HG03469 (cell line): ENCODE measurements at regions not wholly inside any gene's neighbourhood (a gene's known extent, or its start where the extent isn't known, plus 50 kb on each side); places are given as distances from the start of the nearest gene placed in this dataset.
"Not testable (repeated sequence)": the region's sequence is repeated elsewhere in the genome, so short reads cannot be mapped to it uniquely, and the experiment has no call there.

Experiments
- ATAC-seq: cut with Tn5 transposase; IDR thresholded peaks from one replicate; pipeline ENCODE4 v1.9.1; 2021; ENCODE audit warnings: mild to moderate bottlenecking, moderate library complexity, moderate number of reproducible peaks; ENCODE audit not compliant: unreplicated experiment

DNA sequence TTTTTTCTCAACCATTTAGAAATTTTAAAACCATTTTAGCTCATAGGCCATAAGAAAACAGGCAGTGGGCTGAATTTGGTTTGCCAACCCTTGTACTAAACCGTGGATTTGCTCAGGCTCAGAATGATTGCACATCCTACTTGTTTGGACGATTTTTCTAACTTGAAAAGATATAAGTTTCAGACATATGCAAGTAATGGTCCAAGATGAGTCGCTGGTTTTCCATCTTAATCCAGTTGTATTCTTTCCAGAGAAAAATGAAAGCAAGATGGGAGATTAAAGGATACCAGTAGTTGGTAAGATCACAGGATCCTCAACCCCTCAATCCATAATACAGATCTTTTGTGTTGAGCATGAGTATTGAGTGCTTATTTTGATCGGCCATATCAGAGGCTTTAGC lies 250.9 kb downstream of the TINAG start:
- ATAC-seq: no peak

DNA sequence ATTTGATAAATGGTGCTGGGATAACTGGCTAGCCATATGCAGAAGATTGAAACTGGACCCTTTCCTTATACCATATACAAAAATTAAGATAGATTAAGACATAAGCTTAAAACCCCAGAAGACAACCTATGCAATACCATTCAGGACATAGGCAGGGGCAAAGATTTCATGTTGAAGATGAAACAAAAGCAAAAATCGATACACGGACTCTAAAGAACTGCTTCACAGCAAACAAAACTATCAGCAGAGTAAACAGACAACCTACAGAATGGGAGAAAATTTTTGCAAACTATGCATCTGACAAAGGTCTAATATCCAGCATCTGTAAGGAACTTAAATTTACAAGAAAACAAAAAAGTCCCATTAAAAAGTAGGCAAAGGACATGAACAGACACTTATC lies 255.9 kb downstream of the TINAG start:
- ATAC-seq: not testable (repeated sequence)

- no peak for ATAC-seq
These were observed 266.4 kb downstream of the TINAG start for GRCh38 chr6:54574671-54575070.

GRCh38 chr6:54578261-54578660 lies 268.3 kb upstream of the FAM83B start:
- ATAC-seq: no peak

GRCh38 chr6:54579011-54579410 lies 267.6 kb upstream of the FAM83B start:
- no peak for ATAC-seq

- no peak for ATAC-seq
These were observed 260.3 kb upstream of the FAM83B start for GRCh38 chr6:54586251-54586650.

DNA sequence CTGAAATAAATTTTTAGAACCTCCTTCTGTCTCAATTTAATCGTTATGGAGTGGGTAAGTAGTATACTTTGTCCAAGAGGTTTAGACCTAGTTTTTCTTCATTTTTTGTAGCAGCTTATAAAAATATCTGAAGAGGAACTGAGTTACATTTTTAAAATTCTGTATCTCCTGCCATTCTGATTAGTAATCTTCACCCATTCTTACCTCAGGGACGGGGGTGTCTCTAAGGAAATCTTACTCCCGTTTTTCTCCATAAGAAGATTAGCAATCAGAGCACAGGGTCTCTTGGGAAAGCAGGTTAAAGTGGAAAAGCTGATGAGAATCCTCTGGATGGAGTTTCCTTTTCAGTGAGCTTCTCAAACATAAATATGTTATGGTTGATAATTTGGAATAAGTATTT lies 259.3 kb upstream of the FAM83B start:
- no peak for ATAC-seq

DNA sequence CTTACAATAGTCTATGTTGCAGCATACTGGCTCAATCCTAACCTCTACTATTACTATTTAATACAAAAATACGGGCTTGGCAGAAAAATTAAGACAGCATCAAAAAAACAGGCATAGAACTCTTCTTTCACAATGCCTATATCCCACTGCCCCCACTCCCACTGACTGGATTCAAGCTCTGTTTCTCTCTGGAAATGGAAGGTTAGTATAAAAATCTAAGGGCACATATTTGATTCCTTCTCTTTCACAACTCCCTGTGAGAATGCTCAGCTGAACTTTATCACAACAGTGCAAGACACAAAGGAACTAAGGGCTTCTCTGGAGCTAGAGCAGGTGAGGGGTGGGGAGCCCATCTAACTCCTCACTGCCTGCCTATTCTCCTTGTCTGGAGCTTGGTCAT lies 258.4 kb upstream of the FAM83B start:
- no peak for ATAC-seq

- no peak for ATAC-seq
These were observed 250.7 kb upstream of the FAM83B start for GRCh38 chr6:54595844-54596243.

GRCh38 chr6:54598787-54599313 lies 247.7 kb upstream of the FAM83B start:
- no peak for ATAC-seq

DNA sequence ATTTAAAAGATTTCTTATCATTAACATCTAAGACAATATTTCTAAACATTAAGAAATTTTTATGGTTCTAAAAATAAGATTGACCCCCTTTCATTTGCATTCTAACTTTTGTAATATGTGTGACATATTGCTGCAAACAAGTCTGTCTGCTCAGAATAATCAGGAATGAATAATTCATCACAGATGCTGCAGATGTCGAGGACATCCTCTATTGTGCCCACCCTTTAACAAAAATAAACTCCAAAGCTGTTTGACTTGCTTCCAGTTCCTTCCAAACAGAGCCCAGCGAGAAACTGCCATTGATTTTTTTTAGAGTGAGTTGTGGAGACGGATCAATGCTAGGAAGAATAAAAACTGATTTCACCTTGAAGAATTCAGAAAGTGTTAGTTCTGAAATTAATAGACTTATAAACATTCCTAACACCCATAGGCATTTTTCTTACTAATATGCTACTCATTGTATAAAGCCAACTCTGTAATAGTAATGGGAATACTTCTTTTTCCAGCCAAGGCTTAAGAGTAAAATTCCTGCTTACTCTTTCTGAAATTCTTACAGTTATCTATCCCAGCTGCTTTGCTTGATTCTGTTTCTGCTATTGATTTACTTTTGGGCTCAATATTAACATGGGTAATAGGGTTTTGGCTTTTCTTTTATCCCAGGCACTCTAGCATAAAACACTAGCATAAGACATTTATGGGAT lies 244.8 kb upstream of the FAM83B start:
- no peak for ATAC-seq

GRCh38 chr6:54602591-54602990 lies 244.0 kb upstream of the FAM83B start:
- ATAC-seq: no peak

DNA sequence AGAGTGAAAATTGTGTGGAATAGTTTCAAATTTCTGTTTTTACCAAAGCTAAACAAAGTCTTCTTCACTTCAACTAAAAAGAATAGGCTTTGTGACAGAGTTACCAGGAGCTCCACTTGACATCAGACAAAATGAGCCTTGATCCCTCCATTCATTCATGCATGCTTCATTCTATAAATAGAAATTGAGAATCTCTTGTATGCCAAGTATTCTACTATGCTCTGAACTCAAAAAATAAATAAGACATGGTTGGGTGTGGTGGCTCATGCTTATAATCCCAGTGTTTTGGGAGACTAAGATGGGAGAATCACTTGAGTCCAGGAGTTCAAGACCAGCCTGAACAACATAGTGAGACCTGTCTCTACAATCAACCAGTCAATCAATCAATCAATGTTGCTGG lies 236.6 kb upstream of the FAM83B start:
- no peak for ATAC-seq

DNA sequence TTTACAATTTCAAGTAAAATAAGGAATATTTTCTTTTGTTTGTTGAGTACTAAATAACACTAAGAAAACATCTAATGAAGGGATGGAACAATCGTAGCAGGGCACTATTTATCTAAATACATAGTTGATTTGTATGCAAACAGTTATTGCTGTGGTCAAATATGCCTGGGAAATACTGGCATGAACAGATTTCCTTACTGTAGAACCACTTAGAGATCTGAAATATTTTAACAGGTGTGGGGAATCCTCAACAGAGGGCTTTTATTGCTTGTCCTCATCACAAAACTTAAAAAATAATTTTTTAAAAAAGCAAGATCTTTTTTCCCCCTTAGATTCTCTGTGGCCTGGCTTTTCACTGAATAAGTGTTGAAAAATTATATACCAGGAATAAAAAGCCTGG lies 233.0 kb upstream of the FAM83B start:
- no peak for ATAC-seq

- ATAC-seq: no peak
These were observed 231.9 kb upstream of the FAM83B start for GRCh38 chr6:54614499-54615195.

- ATAC-seq: no peak
These were observed 228.8 kb upstream of the FAM83B start for GRCh38 chr6:54617730-54618129.

GRCh38 chr6:54618572-54618971 lies 228.0 kb upstream of the FAM83B start:
- ATAC-seq: no peak

DNA sequence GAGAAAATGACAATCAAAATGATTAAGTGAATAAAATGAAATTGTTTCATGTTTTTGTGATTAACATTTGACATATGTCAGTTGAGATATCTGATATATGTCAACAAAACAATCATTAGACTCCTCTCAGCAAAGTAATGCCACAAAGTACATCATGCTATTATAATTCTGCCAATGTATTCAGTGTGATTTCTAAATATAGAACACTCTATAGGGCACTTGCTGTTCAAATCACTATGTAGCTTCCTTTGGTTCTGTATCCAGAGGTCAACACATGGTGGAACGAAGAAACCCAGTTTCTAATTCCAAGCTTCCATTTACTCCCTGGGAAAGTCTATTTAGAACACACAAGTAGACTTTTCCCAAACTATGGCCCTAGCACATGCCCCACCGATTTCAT lies 227.5 kb upstream of the FAM83B start:
- ATAC-seq: no peak

GRCh38 chr6:54621285-54621684 lies 225.3 kb upstream of the FAM83B start:
- no peak for ATAC-seq

DNA sequence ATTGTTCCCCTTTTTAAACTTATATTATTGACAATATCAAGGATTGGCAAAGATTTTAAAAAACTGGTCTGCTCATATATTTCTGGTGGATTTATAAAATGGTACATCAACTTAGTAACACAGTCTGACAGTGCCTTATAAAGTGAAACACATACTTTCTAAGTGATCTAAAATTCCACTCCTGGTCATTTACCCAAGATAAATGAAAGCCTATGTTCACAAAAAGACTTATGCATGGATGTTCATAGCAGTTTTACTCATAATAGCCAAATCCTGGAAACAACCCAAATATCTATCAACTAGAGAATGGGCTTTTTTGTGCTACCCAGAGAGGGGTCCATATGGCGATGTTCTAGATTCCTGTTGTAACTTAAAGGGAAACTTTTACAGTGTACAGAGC lies 222.4 kb upstream of the FAM83B start:
- ATAC-seq: no peak

DNA sequence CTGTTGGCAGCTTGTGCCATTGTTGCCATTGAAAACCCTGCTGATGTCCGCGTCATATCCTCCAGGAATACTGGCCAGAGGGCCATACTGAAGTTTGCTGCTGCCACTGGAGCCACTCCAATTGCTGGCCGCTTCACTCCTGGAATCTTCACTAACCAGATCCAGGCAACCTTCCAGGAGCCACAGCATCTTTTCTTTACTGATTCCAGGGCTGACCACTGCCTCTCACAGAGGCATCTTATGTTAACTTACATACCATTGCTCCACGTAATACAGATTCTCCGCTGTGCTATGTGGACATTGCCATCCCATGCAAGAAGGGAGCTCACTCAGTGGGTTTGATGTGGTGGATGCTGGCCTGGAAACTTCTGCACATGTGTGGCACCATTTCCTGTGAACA lies 221.8 kb upstream of the FAM83B start:
- ATAC-seq: no peak

DNA sequence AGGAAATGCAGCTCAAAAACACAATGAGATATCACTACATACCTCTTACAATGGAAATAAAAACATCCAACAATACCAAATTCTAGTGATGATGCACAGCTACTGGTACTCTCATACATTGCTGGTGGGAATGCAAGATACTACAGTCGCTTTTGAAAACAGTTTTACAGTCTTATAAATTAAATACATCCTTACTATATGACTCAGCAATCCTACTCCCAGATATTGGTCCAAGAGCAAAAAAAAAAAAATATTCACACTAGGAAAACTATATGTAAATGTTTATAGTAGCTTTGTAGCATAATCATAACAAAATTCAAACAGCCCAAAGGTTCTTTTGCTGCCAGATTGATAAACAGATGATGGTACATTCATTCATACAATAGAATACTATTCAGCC lies 217.4 kb upstream of the FAM83B start:
- no peak for ATAC-seq
